GM12891 (cell line): ENCODE measurements at regions not wholly inside any gene's neighbourhood (a gene's known extent, or its start where the extent isn't known, plus 50 kb on each side); places are given as distances from the start of the nearest gene placed in this dataset.

Experiments
- PAX5 ChIP-seq: IDR thresholded peaks from 2 replicates; pipeline ENCODE4 v1.6.1; 2011; ENCODE audit warnings: low read length, moderate library complexity, mild to moderate bottlenecking; ENCODE audit not compliant: insufficient read depth, severe bottlenecking
- POLR2A ChIP-seq: IDR thresholded peaks from 2 replicates; pipeline ENCODE4 v1.6.1; 2011; ENCODE audit warnings: low read depth, low read length, control low read depth
- POLR2AphosphoS5 ChIP-seq: IDR thresholded peaks from 2 replicates; pipeline ENCODE4 v1.6.1; 2011; ENCODE audit warnings: low read depth, low read length, control low read depth
- POU2F2 ChIP-seq: IDR thresholded peaks from 2 replicates; pipeline ENCODE4 v1.6.1; 2011; ENCODE audit warnings: low read depth, mild to moderate bottlenecking, control low read depth, low read length, moderate library complexity
- SPI1 ChIP-seq: IDR thresholded peaks from 2 replicates; pipeline ENCODE4 v1.6.1; 2011; ENCODE audit warnings: low read depth, low read length, control low read depth
- TAF1 ChIP-seq: IDR thresholded peaks from 2 replicates; pipeline ENCODE4 v1.6.1; 2011; ENCODE audit warnings: low read depth, low read length, control low read depth

DNA sequence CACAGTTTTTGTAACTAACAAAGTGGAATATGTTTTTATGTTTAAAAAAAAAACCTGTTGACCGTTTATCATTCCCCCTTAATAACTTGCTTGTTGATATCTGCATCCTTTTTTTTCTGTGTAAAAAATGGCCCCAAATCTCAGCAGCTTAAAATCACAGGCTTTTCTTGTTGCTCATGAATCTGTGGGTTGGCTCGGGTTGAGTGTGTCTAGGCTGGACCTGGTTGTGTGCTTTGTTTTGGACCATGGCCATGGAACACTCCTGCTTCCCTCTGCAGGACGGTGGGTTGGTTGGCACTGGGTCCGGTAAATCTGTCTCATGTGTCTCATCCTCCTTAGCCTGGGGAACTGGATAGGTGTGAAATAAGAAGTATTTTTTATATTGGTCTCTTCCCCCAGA is 139.0 kb upstream of the LINC00305 start:
- TF ChIP-seq POLR2A (no peak), POLR2AphosphoS5 (no peak), TAF1 (no peak), POU2F2 (no peak), SPI1 (no peak), PAX5 (no peak)
